ENCODE measurements at regions not wholly inside any gene's neighbourhood (a gene's known extent, or its start where the extent isn't known, plus 50 kb on each side); places are given as distances from the start of the nearest gene placed in this dataset.
A peak's percentile ranks its signal among the peaks of the same experiment; 100 is the strongest.

- DNase-seq: no peak
Observed at GRCh38 chr2:8407332-8407731, 274.5 kb upstream of the ID2 start.

DNA sequence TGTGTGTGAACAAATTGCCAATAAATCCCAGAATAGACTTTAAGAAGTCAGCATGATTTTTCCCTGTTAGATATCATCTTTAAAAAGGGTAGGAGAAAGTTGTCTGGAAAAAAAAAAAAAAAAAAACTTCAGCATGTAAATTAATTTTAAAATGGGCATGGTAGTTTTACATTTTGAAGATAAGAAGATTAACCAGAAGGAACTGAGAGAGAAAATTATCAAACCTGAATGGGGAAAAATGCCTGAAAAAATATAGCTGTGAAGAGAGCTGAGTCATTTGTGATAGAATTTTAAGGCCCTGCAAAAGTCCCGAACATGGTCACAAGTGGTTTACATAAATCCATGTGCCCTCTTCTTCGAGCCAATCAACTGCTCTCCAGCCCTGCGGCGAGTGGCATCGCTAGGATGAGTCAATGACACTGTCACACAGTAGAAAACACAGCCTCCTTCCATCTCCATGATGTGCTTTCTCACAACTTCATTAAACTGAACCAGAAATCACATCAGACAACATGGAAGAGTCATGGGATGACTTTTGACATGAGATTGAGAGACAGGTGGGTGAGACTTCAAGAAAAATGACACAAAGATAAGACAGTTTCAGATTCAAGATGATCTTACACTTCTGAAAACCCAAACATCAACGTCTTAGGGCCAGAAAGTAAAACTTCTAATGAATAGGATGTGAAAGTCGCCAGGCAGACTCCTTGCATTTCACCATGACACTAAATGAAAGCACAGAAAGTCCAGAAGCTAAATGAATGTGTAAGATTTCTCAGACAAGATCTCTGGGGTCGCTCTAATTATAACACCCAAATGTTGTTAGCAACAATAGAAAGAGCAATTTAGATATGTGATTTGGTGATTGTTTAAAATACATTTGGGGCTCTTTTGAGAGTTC, 273.0 kb upstream of the ID2 start:
- DNase-seq: no peak

GRCh38 chr2:8409461-8410260, 272.2 kb upstream of the ID2 start:
- DNase-seq: no peak

DNA sequence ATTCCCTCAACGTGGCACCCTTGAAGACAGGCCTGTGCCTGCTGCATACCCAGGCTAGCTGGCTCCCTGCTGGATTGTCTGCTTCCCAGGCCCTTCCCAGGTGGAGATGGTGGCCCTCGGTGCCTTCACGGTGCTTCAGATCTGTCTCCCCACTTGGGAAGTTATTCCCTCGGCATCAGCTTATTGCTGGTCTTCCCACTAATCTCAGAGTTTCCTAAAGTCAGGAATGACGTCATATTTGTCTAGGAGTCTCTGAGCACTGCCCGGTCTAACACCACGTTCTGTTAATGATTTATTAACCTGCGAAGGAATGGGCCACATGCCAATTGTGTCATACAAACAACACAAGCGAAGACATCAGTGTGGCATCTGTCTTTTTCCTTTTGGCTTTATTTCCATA, 269.8 kb upstream of the ID2 start:
- no peak for DNase-seq

- no peak for DNase-seq
Observed at GRCh38 chr2:8412586-8412985, 269.3 kb upstream of the ID2 start.

DNA sequence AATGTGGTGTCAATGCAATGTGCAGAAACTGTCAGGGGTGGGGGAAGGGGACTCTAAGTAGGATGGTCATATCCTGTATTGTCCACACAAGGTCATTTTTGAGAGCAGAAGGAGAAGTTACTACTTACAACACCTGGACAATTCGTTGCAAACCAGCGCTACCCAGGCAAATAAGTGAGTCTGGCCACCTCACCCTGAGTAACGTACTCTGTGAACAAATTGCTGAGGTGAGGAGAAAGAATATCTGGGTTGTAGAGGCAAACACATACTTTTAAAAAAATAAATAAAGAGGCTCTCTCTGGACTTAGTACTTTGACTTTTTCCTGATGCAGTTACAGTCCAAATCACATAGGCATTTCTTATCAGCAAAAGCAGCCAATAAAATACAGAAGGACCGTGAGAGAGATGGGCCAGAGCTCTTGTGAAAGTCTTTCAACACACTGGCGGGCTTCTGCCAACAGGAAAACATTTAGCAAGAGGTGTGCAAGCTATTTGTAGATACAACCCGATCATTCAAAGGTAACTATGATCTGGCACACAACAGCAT, 268.2 kb upstream of the ID2 start:
- DNase-seq: no peak

- no peak for DNase-seq
Observed at GRCh38 chr2:8414946-8415879, 266.6 kb upstream of the ID2 start.

DNA sequence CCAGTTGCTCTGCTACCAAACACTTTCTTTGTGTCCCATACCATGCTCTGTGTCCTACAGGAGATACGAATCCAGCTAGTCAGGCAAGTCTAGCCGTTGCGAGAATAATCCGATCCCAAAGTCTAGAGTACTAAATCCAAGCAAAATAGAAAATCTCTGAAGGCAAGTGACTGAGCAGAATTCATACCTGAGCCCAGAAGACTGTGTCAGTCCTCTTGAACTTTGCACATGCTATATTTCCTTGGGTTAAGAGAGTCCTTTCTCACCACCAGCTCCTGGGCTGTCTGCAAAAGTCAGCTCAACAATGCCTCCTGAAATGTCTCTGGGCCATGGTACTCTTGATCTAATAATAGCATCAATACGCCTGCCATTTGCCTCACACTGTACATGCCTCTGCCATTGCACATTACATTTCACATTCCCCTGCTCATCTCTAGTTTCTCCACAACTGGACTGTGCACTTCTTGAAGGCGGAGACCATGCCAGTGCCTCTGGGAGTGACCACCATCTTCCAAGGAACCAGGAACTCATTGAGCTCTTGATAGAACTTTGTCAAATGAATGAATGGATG, 265.8 kb upstream of the ID2 start:
- no peak for DNase-seq

GRCh38 chr2:8416849-8417832, 264.7 kb upstream of the ID2 start:
- DNase-seq: no peak

- no peak for DNase-seq
Observed at GRCh38 chr2:8418721-8419120, 263.1 kb upstream of the ID2 start.

DNA sequence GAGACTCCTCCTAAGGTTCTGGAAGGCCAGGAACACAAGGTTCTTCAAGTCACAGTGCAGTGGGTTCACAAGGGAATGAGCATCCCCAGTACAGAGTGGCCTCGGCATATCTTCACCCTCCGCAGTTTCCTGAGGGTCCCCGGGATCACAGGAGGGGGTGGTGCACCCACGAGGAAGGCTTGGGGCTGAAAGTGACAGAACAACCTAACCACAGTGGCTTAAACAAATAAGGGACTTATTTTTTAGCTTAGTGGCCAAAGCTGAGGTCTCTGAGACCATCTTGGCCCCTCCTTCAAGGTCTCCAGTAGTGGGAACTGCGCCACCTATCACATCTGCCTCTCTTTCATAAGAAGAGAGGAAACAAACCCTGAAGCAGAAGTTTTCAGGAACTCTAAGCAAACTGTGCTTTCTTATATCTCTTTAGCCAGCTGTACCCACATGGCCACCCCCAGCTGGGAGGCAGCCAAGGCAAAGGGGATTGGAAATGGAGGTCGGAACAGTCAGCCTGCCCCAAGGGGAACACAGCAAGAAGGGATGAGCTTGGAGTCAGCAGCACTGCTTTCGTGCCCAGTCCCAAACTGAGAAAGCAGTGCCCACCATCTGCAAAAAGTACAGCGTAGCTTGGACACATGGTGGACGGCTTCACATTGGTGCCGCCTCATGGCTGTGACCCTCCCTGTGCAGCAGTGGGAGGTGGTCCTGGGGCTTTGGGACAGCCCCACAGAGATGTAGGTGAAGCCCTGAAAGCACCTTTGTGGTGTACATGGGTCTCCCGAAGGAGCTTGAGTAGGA, 260.0 kb upstream of the ID2 start:
- no peak for DNase-seq

DNA sequence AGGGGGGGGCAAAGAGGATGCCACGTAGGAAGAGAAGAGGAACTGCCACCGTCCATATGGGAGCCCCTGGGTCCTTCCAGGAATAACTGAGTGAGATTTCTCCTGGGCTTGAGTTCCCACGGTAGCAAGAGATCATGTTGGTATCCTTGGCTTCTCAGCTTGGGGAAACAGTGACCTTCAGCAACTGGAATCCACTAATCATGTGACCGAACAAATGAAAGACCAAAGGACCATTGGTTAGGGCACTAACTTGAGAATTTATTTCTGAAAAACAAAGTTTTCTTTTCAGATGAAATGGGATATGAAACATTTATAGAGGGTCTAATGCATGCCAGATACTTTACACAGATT, 259.4 kb upstream of the ID2 start:
- no peak for DNase-seq

- DNase-seq: peak; percentile 82
Observed at GRCh38 chr2:8424997-8425900, 256.6 kb upstream of the ID2 start.

DNA sequence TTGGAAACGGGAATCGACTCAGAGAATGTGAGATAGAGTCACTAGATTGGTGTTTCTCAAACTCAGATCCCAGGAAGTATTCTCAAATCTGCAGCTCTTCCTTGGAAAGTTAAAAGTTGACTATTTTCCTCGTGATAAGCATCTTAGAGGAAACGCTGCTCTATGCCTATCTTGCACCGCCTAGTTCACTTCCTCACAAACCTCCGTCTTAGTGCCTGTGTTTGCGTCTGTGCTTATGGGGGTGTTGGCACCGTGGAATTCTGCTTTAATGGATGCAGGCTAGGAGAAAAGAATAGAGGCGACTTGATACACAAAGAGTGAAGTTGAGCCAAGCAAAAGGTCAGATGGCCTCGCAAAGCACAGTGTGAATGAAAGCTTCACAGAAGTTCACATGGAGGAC, 255.3 kb upstream of the ID2 start:
- DNase-seq: no peak

GRCh38 chr2:8427211-8427610, 254.6 kb upstream of the ID2 start:
- no peak for DNase-seq

DNA sequence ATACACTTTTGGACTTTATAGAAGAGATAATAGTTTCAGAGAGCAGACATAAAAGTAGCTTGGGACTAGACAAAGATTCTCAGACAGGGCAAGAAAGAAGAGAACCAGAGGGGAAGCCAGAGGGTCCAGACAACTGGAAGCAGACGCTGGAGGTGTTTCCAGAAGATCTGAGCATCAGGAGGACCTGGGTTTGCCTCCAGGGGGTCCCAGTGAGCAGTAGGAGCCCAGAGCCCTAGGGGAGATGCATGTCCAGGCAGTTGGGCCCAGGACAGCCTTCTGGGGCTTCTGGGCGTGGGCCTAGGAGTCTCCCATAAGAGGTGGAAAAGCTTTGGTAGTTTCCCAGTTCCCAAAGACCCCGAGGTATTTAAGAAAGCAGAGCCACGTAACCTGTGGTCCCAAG, 251.2 kb upstream of the ID2 start:
- no peak for DNase-seq

DNA sequence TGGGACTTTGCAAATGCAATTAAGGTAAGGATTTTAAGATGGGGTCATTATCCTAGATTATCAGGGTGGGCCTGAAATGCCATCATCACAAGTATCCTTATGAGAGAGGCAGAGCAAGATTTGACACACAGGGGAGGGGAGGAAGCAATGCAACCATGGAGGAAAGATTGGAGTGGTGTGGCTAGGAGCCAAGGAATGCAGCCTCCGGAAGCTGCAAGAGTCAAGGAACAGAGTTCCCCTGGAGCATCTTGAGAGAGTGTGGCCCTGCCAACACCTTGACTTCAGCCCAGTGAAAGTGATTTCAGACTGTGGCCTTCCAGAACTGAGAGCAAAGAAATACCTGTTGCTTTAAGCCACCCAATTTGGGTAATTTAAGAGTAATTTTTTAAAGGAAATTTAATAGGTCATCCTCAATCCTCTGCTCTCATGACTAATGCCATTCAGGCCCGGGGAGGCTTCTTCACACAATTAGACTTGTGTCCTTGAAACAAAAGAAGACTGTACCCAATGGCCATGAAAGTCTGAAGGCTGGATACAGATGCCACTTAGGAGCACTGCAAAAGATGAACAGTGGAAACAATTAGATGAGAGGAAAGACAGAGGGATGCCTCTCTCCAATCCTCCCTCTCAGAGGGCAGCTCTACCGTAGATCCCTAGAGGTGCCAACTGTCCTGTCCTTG, 250.3 kb upstream of the ID2 start:
- DNase-seq: no peak

GRCh38 chr2:8432706-8433336, 249.0 kb upstream of the ID2 start:
- no peak for DNase-seq

Measured in NCI-H2227 treated with DMSO at 0.1 percent for 48 hours (cell line).